Hippocampal formation (tissue), 2 donors: ENCODE measurements at regions not wholly inside any gene's neighbourhood (a gene's known extent, or its start where the extent isn't known, plus 50 kb on each side); places are given as distances from the start of the nearest gene placed in this dataset.
"Not testable (repeated sequence)": the region's sequence is repeated elsewhere in the genome, so short reads cannot be mapped to it uniquely, and the experiment has no call there.

Experiments used
- DNase-seq, 2 donors: peaks; one replicate each; lab custom pipeline; 2025; lab: John Stamatoyannopoulos, UW

GRCh38 chr3:153440311-153440710, 278.3 kb downstream of the RAP2B start:
- DNase-seq: no peak

DNA sequence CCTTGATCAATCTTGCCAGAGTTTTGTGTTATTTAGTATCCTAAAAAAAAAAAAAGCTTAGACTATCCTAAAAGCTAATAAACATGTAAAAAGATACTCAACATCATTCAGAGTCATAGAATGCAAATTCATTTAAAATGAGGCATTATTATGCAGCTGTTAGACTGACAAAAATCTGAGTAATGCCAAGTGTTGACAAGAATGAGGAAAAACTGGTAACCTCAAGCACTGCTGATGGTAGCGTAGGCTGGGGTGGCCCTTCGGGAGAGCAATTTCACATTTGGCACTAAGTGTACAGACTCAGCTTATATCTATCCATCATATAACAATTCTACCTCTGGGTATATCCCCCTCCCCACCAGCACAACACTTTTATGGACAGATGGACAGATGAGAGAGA, 280.4 kb downstream of the RAP2B start:
- DNase-seq: no peak

GRCh38 chr3:153442799-153443487, 280.9 kb downstream of the RAP2B start:
- DNase-seq: no peak

DNA sequence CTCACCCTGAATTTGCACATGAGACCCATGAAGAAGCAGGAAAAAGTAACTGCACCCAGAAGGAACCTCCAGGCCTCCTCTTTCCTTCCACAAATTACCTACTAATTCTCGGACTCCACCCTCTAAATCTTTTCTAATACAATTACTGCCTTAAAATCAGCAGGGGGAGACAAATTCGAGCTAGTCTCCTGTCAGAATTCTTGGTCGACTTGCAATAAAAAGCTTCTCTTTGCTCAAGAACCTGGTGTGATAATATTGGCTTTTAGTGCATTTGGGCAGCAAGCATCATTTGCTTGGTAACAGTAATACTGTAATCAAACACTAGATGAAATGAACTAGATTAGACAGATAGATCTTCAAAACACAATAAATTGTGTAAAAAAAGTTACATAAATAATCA, 281.9 kb downstream of the RAP2B start:
- DNase-seq: no peak

- no peak for DNase-seq
Observed at GRCh38 chr3:153445817-153446216, 283.8 kb downstream of the RAP2B start.

DNA sequence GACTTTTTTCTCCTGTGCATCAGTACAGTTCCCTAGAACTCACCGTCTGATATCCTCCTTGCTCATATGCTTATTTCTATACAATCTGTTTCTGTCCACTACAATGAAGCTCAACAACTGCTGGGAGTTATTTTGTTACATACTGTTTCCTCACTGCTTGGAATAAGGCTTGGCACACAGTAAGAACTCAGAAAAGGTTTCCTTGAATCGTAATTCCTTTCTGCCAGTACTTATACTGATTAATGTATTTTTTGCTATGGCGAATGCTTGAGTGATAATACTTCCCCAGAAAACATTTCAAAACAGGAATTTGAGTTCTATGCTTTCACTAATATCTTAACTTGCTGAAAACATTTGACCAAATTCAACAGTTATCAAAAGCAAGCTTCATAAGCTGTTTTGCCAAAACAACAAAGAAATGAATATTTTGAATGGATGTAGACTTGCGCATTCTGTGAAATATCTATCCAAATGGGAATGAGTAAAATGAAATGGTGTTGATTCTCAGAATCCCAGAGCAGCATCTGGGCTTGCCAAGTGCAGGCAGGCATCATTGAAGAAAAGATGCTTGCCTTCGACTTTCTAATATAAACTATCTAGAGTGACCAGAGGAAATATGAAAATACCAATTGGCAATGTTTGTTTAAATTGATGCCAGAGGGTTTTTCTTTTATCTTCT, 286.3 kb downstream of the RAP2B start:
- no peak for DNase-seq

- no peak for DNase-seq
Observed at GRCh38 chr3:153456833-153457545, 295.0 kb downstream of the RAP2B start.

DNA sequence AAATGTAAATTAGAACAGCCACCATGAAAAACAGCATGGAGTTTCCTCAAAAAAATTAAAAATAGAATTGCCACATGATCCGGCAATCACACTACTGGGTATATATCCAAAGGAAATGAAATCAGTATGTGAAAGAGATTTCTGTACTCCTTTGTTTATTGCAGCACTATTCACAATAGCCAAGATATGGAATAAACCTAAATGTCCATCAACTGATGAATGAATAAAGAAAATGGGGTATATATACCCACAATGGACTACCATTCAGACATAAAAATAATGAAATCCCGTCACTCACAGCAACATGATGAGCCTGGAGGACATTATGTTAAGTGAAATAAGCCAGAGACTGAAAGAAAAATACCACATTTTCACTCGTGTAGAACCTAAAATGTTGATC, 296.9 kb downstream of the RAP2B start:
- DNase-seq: no peak

DNA sequence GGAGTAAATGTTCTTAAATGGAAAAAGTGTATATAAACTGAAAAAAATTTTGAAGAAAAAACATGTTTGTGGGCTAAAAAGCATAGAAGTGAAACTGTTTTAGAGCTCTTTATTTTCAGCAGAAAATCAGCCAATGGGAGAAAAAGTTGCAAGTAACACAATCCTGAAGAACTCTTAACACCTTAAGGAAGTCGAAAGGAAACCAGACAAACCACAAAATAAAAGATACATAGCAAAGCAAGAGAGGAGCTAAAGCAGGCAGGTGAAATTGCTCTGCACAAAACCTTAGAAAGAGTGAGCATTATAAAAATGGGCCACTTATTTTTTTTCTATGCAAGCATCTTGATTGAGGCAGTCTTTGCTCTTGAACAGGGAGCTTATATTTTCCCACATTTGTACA, 300.5 kb downstream of the RAP2B start:
- DNase-seq: no peak

- DNase-seq: no peak
Observed at GRCh38 chr3:153463895-153464294, 301.9 kb downstream of the RAP2B start.

- no peak for DNase-seq
Observed at GRCh38 chr3:153469162-153469561, 307.1 kb downstream of the RAP2B start.

DNA sequence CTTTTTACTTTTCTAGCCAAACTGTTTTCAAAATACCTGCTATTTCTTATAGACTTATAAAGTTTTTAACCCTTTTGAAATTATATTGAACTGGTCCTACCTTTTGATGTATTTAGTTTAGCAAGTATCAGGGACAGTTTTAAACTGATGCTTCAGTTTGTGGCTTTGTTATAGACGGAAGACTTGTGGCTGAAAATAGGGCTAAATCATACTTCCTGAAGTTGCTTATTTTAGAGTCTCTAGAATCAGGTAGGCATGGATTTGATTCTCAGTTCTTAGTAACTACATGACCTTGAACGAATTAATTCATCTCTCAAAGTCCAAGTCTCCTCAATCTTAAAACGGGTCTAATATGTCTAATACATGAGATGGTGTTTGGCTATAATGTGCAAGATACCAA, 322.8 kb downstream of the RAP2B start:
- no peak for DNase-seq

GRCh38 chr3:153495422-153495821, 333.4 kb downstream of the RAP2B start:
- no peak for DNase-seq

DNA sequence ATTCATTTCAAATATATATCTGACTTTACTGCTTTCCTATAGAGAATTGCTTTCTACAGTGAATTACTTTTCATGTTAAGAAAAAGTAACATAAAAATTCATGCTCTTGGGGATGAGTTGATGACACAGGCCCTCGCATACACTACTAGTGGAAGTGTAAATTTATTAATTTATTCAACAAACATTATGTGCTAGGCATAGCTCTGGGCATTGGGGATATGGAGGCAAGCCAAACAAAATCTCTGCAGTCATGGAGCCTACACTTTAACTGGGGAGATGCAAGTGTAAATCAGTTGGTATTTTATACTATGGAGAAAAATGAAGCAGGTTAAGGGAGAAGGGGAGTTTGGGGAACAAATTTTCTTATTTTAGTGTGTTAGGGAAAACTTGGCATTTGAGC, 340.7 kb downstream of the RAP2B start:
- DNase-seq: no peak

GRCh38 chr3:153503873-153504272, 341.8 kb downstream of the RAP2B start:
- no peak for DNase-seq

DNA sequence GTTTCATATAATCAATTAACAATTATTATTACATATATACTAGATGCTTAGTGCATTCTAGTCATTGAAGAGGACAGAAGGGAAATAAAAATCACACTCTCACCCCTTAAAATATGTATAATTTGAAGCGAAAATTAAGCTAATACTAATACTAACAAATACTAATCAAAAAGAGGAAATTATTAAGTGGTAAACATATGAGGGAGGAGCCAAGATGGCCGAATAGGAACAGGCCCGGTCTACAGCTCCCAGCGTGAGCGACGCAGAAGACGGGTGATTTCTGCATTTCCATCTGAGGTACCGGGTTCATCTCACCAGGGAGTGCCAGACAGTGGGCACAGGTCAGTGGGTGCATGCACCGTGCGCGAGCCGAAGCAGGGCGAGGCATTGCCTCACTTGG, 344.2 kb downstream of the RAP2B start:
- not testable (repeated sequence) for DNase-seq

- DNase-seq: not testable (repeated sequence)
Observed at GRCh38 chr3:153506686-153507085, 344.7 kb downstream of the RAP2B start.

DNA sequence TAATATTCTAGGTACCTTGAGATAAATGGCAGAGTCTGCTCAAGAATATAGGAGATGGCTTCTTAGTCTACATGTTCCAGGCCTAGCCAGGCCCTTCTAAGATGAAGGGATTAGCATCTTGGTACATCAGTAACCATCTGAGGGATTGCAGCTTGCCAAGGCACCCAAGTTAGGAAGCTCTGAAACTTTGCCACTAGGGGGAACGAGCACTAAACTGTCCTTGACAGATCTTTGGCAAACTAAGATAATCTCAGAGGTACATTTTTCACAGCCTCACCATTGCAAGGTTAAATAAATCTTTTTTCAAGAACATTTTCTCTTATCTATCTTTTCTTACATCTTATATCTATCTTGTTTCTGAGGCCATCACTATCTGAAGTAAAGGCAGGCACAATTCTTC, 351.2 kb downstream of the RAP2B start:
- no peak for DNase-seq

DNA sequence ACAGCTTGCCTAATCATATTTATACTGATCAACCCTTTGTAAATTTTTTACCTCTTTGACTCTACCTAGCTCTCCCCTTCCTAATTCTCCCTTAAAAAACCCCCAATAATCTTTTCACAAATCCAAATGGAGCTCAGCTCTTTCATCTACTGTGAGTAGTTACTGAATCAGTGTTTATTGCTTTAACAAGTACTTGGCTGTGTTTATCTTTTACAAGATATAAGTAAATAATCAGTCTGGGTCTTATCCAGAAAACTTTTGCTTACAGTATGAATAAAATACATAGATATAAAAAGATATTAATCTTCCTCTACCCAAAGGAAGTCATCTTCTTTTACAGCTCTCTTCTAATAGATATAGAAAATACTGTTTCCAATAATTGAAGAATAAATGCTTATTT, 366.4 kb downstream of the RAP2B start:
- DNase-seq: no peak

DNA sequence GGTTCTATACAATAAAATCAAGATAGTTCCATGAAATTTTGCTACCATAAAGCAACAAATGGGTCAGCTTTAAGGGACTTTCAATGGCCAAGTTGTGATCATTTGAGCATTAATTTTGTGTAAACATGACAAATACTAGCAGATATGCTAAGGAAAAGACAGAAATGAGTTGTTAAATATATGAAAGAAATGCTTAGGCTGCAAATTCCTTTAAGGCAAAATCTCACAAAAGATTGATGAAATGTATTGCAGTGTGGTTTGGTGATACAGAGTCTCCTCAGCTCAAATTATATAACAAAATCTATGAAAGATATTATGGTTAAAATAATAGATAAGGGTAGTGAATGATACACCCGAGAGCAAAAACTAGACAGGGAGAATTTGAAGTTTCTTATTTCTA, 377.2 kb downstream of the RAP2B start:
- no peak for DNase-seq

DNA sequence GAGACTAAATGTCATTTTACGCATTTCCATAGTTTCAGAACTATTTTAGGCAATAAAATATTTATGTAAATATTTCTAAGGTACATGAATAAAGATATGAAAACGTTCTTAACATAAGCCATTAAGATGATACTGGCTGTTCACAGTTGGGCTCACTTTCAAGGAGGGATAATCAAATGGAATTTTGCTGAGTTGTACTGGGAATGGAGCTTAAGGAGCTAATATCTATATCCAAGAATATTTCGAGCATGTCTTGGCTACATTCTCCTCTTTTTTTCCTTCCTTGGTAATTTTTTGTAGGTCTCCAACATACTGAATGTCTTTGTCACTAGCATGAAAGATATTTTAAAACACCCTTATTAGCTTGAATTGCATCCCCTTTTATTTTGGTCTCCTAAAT, 383.4 kb downstream of the RAP2B start:
- no peak for DNase-seq

- no peak for DNase-seq
Observed at GRCh38 chr3:153547970-153548369, 385.9 kb downstream of the RAP2B start.

DNA sequence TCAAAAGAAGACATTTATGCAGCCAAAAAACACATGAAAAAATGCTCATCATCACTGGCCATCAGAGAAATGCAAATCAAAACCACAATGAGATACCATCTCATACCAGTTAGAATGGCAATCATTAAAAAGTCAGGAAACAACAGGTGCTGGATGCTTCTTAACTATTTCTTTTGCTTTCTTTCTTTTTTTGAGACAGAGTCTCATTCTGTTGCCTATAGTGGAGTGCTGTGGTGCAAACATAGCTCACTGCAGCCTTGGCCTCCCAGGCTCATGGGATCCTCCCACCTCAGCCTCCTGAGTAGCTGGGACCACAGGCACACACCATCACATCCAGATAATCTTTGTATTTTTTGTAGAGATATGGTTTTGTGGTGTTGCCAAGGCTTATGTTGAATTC, 387.7 kb downstream of the RAP2B start:
- not testable (repeated sequence) for DNase-seq
